HG03135 (cell line): ENCODE measurements at regions not wholly inside any gene's neighbourhood (a gene's known extent, or its start where the extent isn't known, plus 50 kb on each side); places are given as distances from the start of the nearest gene placed in this dataset.

Experiments used
- ATAC-seq: cut with Tn5 transposase; IDR thresholded peaks from one replicate; pipeline ENCODE4 v1.9.1; 2021; ENCODE audit warnings: mild to moderate bottlenecking, moderate library complexity; ENCODE audit not compliant: unreplicated experiment

- no peak for ATAC-seq
These were observed 123.4 kb downstream of the NXNL2 start for GRCh38 chr9:88658311-88658822.

GRCh38 chr9:88659126-88659525, 124.1 kb downstream of the NXNL2 start:
- ATAC-seq, result no peak

- ATAC-seq, result no peak
These were observed 125.6 kb downstream of the NXNL2 start for GRCh38 chr9:88660611-88661010.

- ATAC-seq, result no peak
These were observed 126.8 kb downstream of the NXNL2 start for GRCh38 chr9:88661759-88662158.

GRCh38 chr9:88663771-88664419, 128.9 kb downstream of the NXNL2 start:
- no peak for ATAC-seq

GRCh38 chr9:88664773-88665172, 129.8 kb downstream of the NXNL2 start:
- no peak for ATAC-seq

- ATAC-seq, result no peak
These were observed 138.1 kb downstream of the NXNL2 start for GRCh38 chr9:88672874-88673689.

GRCh38 chr9:88673886-88674285, 138.9 kb downstream of the NXNL2 start:
- ATAC-seq, result no peak

- no peak for ATAC-seq
These were observed 141.7 kb downstream of the NXNL2 start for GRCh38 chr9:88676644-88677043.

- ATAC-seq, result no peak
These were observed 143.0 kb downstream of the NXNL2 start for GRCh38 chr9:88678008-88678407.

GRCh38 chr9:88678431-88678830, 143.5 kb downstream of the NXNL2 start:
- ATAC-seq, result no peak

GRCh38 chr9:88680041-88680440, 145.1 kb downstream of the NXNL2 start:
- ATAC-seq, result no peak

GRCh38 chr9:88680505-88681160, 145.7 kb downstream of the NXNL2 start:
- no peak for ATAC-seq

GRCh38 chr9:88681434-88681833, 146.5 kb downstream of the NXNL2 start:
- ATAC-seq, result no peak

- no peak for ATAC-seq
These were observed 147.5 kb downstream of the NXNL2 start for GRCh38 chr9:88682431-88682831.

GRCh38 chr9:88684046-88684445, 149.1 kb downstream of the NXNL2 start:
- ATAC-seq, result no peak

- ATAC-seq, result no peak
These were observed 149.9 kb downstream of the NXNL2 start for GRCh38 chr9:88684845-88685244.

- ATAC-seq, result no peak
These were observed 151.0 kb downstream of the NXNL2 start for GRCh38 chr9:88685966-88686365.

- no peak for ATAC-seq
These were observed 154.7 kb downstream of the NXNL2 start for GRCh38 chr9:88689509-88690298.

- no peak for ATAC-seq
These were observed 155.7 kb downstream of the NXNL2 start for GRCh38 chr9:88690628-88691027.

GRCh38 chr9:88691091-88691490, 156.1 kb downstream of the NXNL2 start:
- no peak for ATAC-seq
